Fibroblast of mammary gland (primary cell): ENCODE measurements at regions not wholly inside any gene's neighbourhood (a gene's known extent, or its start where the extent isn't known, plus 50 kb on each side); places are given as distances from the start of the nearest gene placed in this dataset.

ENCODE experiments used
- DNase-seq: peaks from one replicate; pipeline ENCODE4 v3.0.0-alpha.2; 2010; ENCODE audit warnings: low read depth
- H3K4me3 ChIP-seq: 2 replicates; pipeline ENCODE4 v1.5.1; 2011; ENCODE audit warnings: low read depth, mild to moderate bottlenecking, low read length, moderate library complexity; ENCODE audit not compliant: control insufficient read depth
- CTCF ChIP-seq: conservative IDR thresholded peaks from 2 replicates; pipeline ENCODE4 v1.5.1; 2011; ENCODE audit warnings: low read depth, low read length, inconsistent platforms; ENCODE audit not compliant: control insufficient read depth, insufficient read depth

DNA sequence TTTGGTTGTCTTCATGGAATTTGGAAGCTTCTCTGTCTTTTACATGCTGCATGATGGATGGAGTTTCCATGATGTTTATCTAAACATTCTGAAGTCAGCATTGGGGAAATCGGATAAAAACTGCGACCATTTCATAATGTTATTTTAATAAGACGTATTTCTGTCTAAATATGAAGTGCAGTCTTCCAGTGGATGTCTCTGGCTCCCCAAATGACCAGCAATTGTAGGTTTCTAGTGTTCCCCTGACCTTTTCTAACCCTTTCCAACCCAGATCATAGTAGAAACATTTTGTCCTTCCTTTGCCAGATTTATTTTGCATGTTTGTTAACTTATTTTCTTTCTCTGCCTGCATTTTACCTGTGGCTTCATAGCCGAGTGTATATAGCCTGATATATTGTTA is 559.3 kb downstream of the ADCYAP1 start:
- TF ChIP-seq CTCF = no peak
- DNase-seq = no peak
- H3K4me3 ChIP-seq = no peak overlapping the region

DNA sequence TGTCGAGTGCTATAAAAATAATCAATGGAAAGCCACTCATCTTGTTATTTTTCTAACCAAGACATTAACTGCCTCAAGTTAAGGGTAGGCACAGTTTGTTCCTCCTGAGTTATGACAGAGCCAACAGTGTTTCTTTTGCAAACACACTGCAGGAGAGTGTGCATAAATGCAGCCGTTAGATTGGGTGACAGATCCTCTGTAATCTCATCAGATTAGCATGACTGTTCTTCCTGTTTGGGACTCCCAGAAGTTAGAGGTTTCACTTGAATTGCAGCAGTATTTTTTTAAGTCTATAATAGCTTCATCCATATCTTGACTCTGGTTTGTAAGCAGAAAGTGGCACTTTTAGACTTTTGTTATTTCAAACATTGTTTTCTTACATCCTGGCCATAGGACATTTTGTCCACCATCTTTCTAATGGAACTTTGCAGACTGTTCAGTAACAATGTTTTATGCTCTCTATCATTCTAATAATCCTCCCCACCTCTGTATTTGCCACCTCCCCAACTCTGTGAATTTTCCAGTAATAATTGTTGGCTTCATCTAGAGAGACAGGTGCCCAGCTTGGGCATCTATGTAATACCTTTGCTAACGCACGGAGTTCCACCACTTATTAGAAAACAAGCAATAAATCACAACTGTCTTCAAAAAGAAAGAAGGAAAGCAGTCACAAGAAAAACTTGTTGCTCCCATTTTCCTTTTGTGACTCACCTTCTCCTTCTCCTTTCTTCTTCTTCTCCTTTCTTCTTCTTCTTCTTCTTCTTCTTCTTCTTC is 560.0 kb downstream of the ADCYAP1 start:
- no peak for TF ChIP-seq CTCF
- H3K4me3 ChIP-seq = no peak overlapping the region
- no peak for DNase-seq

GRCh38 chr18:1466035-1466434 is 561.4 kb downstream of the ADCYAP1 start:
- no peak for DNase-seq
- TF ChIP-seq CTCF = no peak
- no peak overlapping the region for H3K4me3 ChIP-seq

DNA sequence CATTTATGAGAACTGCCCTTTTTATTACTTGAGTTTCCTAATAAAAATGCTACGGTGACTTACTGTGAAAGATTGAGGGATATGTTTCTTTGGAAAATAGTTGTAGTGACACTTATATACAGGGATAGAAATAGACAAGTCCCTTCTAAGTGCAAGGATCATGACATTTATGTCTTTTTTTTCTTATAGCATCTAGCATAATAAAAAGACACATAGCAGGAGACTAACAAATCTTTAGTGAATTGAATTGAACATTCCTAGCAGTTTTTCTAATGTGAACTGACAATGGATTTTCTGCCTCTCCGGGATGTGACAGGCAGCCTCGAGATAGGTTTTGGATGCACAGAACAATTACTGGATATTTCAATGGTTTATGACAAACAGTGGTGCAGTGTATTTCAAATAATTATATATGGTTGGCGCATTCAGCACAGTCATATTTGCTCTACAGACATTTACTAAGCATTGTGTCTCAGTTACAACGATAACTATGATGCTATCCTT is 562.8 kb downstream of the ADCYAP1 start:
- no peak for DNase-seq
- H3K4me3 ChIP-seq = no peak overlapping the region
- TF ChIP-seq CTCF = no peak

GRCh38 chr18:1468550-1468949 is 563.9 kb downstream of the ADCYAP1 start:
- no peak for DNase-seq
- no peak overlapping the region for H3K4me3 ChIP-seq
- no peak for TF ChIP-seq CTCF

DNA sequence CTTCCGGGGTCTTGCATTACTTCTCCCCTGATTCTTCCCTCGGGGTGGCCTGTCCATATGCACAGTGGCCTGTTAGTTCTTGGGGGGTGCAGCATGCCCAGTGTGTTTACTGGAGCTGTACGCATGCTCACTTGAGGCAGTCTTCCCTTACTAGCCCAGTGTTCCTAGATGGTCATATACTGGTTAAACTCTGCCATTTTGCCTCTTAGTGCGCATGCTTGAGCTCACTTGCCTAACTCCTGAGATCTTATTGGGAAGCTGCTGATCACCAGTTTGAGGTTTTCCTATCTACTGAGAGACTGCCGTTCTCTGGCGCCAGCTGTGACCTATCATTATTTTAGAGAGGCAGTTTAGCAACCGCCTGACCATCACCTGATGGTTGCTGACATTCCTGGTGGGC is 571.2 kb downstream of the ADCYAP1 start:
- TF ChIP-seq CTCF = no peak
- DNase-seq = no peak
- H3K4me3 ChIP-seq = no peak overlapping the region
